K562 (cell line): ENCODE measurements at regions not wholly inside any gene's neighbourhood (a gene's known extent, or its start where the extent isn't known, plus 50 kb on each side); places are given as distances from the start of the nearest gene placed in this dataset.

Experiments
- CEBPB ChIP-seq: fragments of 450-650 bp; IDR thresholded peaks from 2 replicates; pipeline ENCODE4 v1.6.1; 2016; ENCODE audit warnings: missing genetic modification characterization, missing compliant biosample characterization
- DIDO1 ChIP-seq: fragments of 450-650 bp; IDR thresholded peaks from 2 replicates; pipeline ENCODE4 v1.6.1; 2016; ENCODE audit warnings: low read depth, missing biosample characterization, missing genetic modification characterization
- DMBX1 ChIP-seq: fragments of 250-450 bp; sonication (Bioruptor Pico); IDR thresholded peaks from 2 replicates; pipeline ENCODE4 v1.8.0; 2022; ENCODE audit warnings: inconsistent platforms, mild to moderate bottlenecking, moderate library complexity, borderline replicate concordance
- GABPB1 ChIP-seq: sonication (generic); formaldehyde crosslinking; IDR thresholded peaks from 2 replicates; pipeline ENCODE4 v1.8.0; 2022; ENCODE audit warnings: mild to moderate bottlenecking, missing genetic modification reagents
- KLF13 ChIP-seq: fragments of 450-650 bp; IDR thresholded peaks from 2 replicates; pipeline ENCODE4 v1.6.1; 2016; ENCODE audit warnings: missing genetic modification characterization, low read depth, mild to moderate bottlenecking, missing compliant biosample characterization, moderate library complexity, borderline replicate concordance
- MNT ChIP-seq, 2 experiments: fragments of 450-650 bp; conservative IDR thresholded peaks; 2 replicates each; pipeline ENCODE4 v1.6.1; 2017; ENCODE audit warnings: mild to moderate bottlenecking in 2 of 2, moderate library complexity in 2 of 2
- NEUROD1 ChIP-seq: fragments of 150-350 bp; IDR thresholded peaks from 2 replicates; pipeline ENCODE4 v1.6.1; 2014; ENCODE audit warnings: borderline replicate concordance, low read length, low read depth; ENCODE audit not compliant: partially characterized antibody
- PHTF2 ChIP-seq: fragments of 250-450 bp; sonication (Bioruptor Pico); IDR thresholded peaks from 2 replicates; pipeline ENCODE4 v1.5.0; 2021; ENCODE audit warnings: mild to moderate bottlenecking
- POLR2AphosphoS5 ChIP-seq: IDR thresholded peaks from 2 replicates; pipeline ENCODE4 v1.6.1; 2011; ENCODE audit warnings: mild to moderate bottlenecking, low read depth, low read length, moderate library complexity; ENCODE audit not compliant: control insufficient read depth, insufficient read depth
- PTTG1 ChIP-seq: fragments of 450-650 bp; IDR thresholded peaks from 2 replicates; pipeline ENCODE4 v1.6.1; 2016; ENCODE audit warnings: low read depth, mild to moderate bottlenecking, missing genetic modification characterization, missing compliant biosample characterization
- SMAD4 ChIP-seq: fragments of 250-450 bp; sonication (Bioruptor Pico); conservative IDR thresholded peaks from 2 replicates; pipeline ENCODE4 v1.8.0; 2021; ENCODE audit warnings: inconsistent platforms, mild to moderate bottlenecking, moderate library complexity
- SNIP1 ChIP-seq: fragments of 450-650 bp; IDR thresholded peaks from 2 replicates; pipeline ENCODE4 v1.7.1; 2017; ENCODE audit warnings: low read depth, mild to moderate bottlenecking
- TCFL5 ChIP-seq: fragments of 250-450 bp; sonication (Bioruptor Pico); conservative IDR thresholded peaks from 2 replicates; pipeline ENCODE4 v1.6.1; 2021; ENCODE audit warnings: mild to moderate bottlenecking, moderate library complexity, matching md5 sums
- XRCC3 ChIP-seq: fragments of 450-650 bp; IDR thresholded peaks from 2 replicates; pipeline ENCODE4 v1.6.1; 2017; ENCODE audit warnings: mild to moderate bottlenecking, moderate library complexity
- YBX1 ChIP-seq: fragments of 450-650 bp; IDR thresholded peaks from 2 replicates; pipeline ENCODE4 v1.7.1; 2016; ENCODE audit warnings: mild to moderate bottlenecking
- ZBTB17 ChIP-seq: fragments of 450-650 bp; formaldehyde crosslinking; IDR thresholded peaks from 2 replicates; pipeline ENCODE4 v1.4.0; 2020; ENCODE audit warnings: mild to moderate bottlenecking
- ZBTB5 ChIP-seq: fragments of 450-650 bp; IDR thresholded peaks from 2 replicates; pipeline ENCODE4 v1.6.1; 2017; ENCODE audit warnings: antibody characterized with exemption
- ZC3H11A ChIP-seq: IDR thresholded peaks from 2 replicates; pipeline ENCODE4 v1.6.1; 2012; ENCODE audit warnings: low read depth, low read length, improper control_type of control experiment
- ZNF165 ChIP-seq: fragments of 250-450 bp; sonication (Bioruptor Pico); IDR thresholded peaks from 2 replicates; pipeline ENCODE4 v1.4.0; 2020; ENCODE audit warnings: borderline replicate concordance
- ZNF217 ChIP-seq: sonication (generic); formaldehyde crosslinking; IDR thresholded peaks from 2 replicates; pipeline ENCODE4 v1.8.0; 2022; ENCODE audit warnings: mild to moderate bottlenecking, missing genetic modification reagents
- ZNF41 ChIP-seq: fragments of 250-450 bp; sonication (Bioruptor Pico); conservative IDR thresholded peaks from 2 replicates; pipeline ENCODE4 v1.4.0; 2020; ENCODE audit warnings: mild to moderate bottlenecking
- ZNF511 ChIP-seq: sonication (generic); formaldehyde crosslinking; IDR thresholded peaks from 2 replicates; pipeline ENCODE4 v1.8.0; 2022; ENCODE audit warnings: mild to moderate bottlenecking, missing genetic modification reagents
- TF ChIP-seq, protein P1 (sequence below): fragments of 250-450 bp; sonication (Bioruptor Pico); IDR thresholded peaks from 2 replicates; pipeline ENCODE4 v1.4.0; 2020

- TF ChIP-seq ZNF511 (CRISPR knock-in tag), result no peak
- TF ChIP-seq ZBTB17 (CRISPR knock-in tag), result peak; percentile 80
- TF ChIP-seq TCFL5, result peak; percentile 50; the same call in 1 of the 2 replicates
- TF ChIP-seq, protein P1, sequence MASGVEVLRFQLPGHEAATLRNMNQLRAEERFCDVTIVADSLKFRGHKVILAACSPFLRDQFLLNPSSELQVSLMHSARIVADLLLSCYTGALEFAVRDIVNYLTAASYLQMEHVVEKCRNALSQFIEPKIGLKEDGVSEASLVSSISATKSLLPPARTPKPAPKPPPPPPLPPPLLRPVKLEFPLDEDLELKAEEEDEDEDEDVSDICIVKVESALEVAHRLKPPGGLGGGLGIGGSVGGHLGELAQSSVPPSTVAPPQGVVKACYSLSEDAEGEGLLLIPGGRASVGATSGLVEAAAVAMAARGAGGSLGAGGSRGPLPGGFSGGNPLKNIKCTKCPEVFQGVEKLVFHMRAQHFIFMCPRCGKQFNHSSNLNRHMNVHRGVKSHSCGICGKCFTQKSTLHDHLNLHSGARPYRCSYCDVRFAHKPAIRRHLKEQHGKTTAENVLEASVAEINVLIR, result 0 out of 2 replicates have a peak, but pooled peaks have one; percentile 15
- TF ChIP-seq GABPB1 (CRISPR knock-in tag), result no peak
- no peak for TF ChIP-seq POLR2AphosphoS5
- TF ChIP-seq ZC3H11A, result no peak
- TF ChIP-seq SNIP1, result no peak
- TF ChIP-seq CEBPB, result no peak
- TF ChIP-seq ZNF217 (CRISPR knock-in tag), result no peak
- no peak for TF ChIP-seq DIDO1 (tag)
- no peak for TF ChIP-seq XRCC3
- peak; percentile 11 for TF ChIP-seq NEUROD1
- peak; percentile 95 for TF ChIP-seq DMBX1 (CRISPR knock-in tag)
- 0 out of 2 replicates have a peak, but pooled peaks have one; percentile 32 for TF ChIP-seq PTTG1 (tag)
- peak; percentile 64; the same call in 1 of the 2 replicates for TF ChIP-seq ZNF41
- no peak for TF ChIP-seq ZBTB5
- peak; percentile 94 for TF ChIP-seq SMAD4 (CRISPR knock-in tag)
- no peak for TF ChIP-seq YBX1
- no peak for TF ChIP-seq MNT (conservative IDR thresholded peaks at IDR 0.05)
- peak; percentile 91 for TF ChIP-seq ZNF165 (CRISPR knock-in tag)
- no peak for TF ChIP-seq KLF13
- TF ChIP-seq PHTF2, result no peak
Measured at GRCh38 chr17:78300962-78301820, 58.7 kb downstream of the SOCS3 start (continued).
